GM04503 (cell line): ENCODE measurements at regions not wholly inside any gene's neighbourhood (a gene's known extent, or its start where the extent isn't known, plus 50 kb on each side); places are given as distances from the start of the nearest gene placed in this dataset.
"Not testable (repeated sequence)": the region's sequence is repeated elsewhere in the genome, so short reads cannot be mapped to it uniquely, and the experiment has no call there.

Experiments
- DNase-seq: peaks from one replicate; pipeline ENCODE4 v3.0.0-alpha.2; 2012; ENCODE audit warnings: low read depth

GRCh38 chr2:142575561-142575960 is 301.9 kb upstream of the KYNU start:
- no peak for DNase-seq

GRCh38 chr2:142574388-142574787 is 303.1 kb upstream of the KYNU start:
- DNase-seq: no peak

- no peak for DNase-seq
Measured at GRCh38 chr2:142572346-142573132, 304.9 kb upstream of the KYNU start.

- no peak for DNase-seq
Measured at GRCh38 chr2:142571934-142572333, 305.5 kb upstream of the KYNU start.

GRCh38 chr2:142562900-142563299 is 314.6 kb upstream of the KYNU start:
- no peak for DNase-seq

GRCh38 chr2:142561656-142562055 is 315.8 kb upstream of the KYNU start:
- DNase-seq: no peak

- DNase-seq: no peak
Measured at GRCh38 chr2:142557391-142557790, 320.1 kb upstream of the KYNU start.

- DNase-seq: not testable (repeated sequence)
Measured at GRCh38 chr2:142545999-142546398, 331.5 kb upstream of the KYNU start.

- DNase-seq: no peak
Measured at GRCh38 chr2:142545036-142545435, 332.4 kb upstream of the KYNU start.

GRCh38 chr2:142544173-142544572 is 333.3 kb upstream of the KYNU start:
- DNase-seq: no peak

- no peak for DNase-seq
Measured at GRCh38 chr2:142542431-142542910, 335.0 kb upstream of the KYNU start.

GRCh38 chr2:142536966-142537365 is 340.5 kb upstream of the KYNU start:
- no peak for DNase-seq

GRCh38 chr2:142536492-142536891 is 341.0 kb upstream of the KYNU start:
- no peak for DNase-seq

GRCh38 chr2:142535311-142535710 is 342.2 kb upstream of the KYNU start:
- no peak for DNase-seq

- no peak for DNase-seq
Measured at GRCh38 chr2:142533177-142533576, 344.3 kb upstream of the KYNU start.

GRCh38 chr2:142531377-142531776 is 346.1 kb upstream of the KYNU start:
- DNase-seq: no peak

- no peak for DNase-seq
Measured at GRCh38 chr2:142525720-142526119, 351.7 kb upstream of the KYNU start.

GRCh38 chr2:142521492-142521891 is 356.0 kb upstream of the KYNU start:
- DNase-seq: no peak

- DNase-seq: no peak
Measured at GRCh38 chr2:142515493-142515892, 362.0 kb upstream of the KYNU start.

- no peak for DNase-seq
Measured at GRCh38 chr2:142509401-142509800, 368.1 kb upstream of the KYNU start.

GRCh38 chr2:142504754-142505153 is 372.7 kb upstream of the KYNU start:
- DNase-seq: no peak

GRCh38 chr2:142502402-142502801 is 371.6 kb upstream of the LRP1B start:
- DNase-seq: no peak

GRCh38 chr2:142495141-142495540 is 364.3 kb upstream of the LRP1B start:
- DNase-seq: no peak

- DNase-seq: not testable (repeated sequence)
Measured at GRCh38 chr2:142489631-142490030, 358.8 kb upstream of the LRP1B start.
